Lower leg skin (tissue), 4 donors: ENCODE measurements at regions not wholly inside any gene's neighbourhood (a gene's known extent, or its start where the extent isn't known, plus 50 kb on each side); places are given as distances from the start of the nearest gene placed in this dataset.

ENCODE experiments used
- DNase-seq, 2 donors: peaks; one replicate each; pipeline ENCODE4 v3.0.0-alpha.2; 2019; ENCODE audit warnings: low spot score in 2 of 2
- H3K4me3 ChIP-seq: fragments of 200-600 bp; sonication (generic); 2 replicates; pipeline ENCODE4 v1.5.1; 2017; ENCODE audit warnings: mild to moderate bottlenecking, low read depth; ENCODE audit not compliant: poor library complexity, severe bottlenecking
- CTCF ChIP-seq, 3 donors: fragments of 450-650 bp; IDR thresholded peaks; one replicate each; pipeline ENCODE4 v1.5.1; 2016; ENCODE audit warnings: antibody characterized with exemption in 3 of 3, mild to moderate bottlenecking in 3 of 3, moderate library complexity in 2 of 3
- POLR2A ChIP-seq, 2 donors: fragments of 450-650 bp; IDR thresholded peaks; one replicate each; pipeline ENCODE4 v1.6.1; 2016 to 2017; ENCODE audit warnings: antibody characterized with exemption in 2 of 2, mild to moderate bottlenecking in 1 of 2, moderate library complexity in 1 of 2
- WGBS, 2 donors: methylation state at CpG; one replicate each; pipeline ENCODE4 v1.1.5; 2018; 5-methylcytosine and 5-hydroxymethylcytosine counted together
- intact Hi-C: fragments of 100-400 bp; cut with DNase I; formaldehyde crosslinking; loops from one replicate; pipeline ENCODE4 v1.15.0; 2023; ENCODE audit warnings: low total_unique reads

GRCh38 chr6:138680085-138680484 lies 93.5 kb upstream of the CCDC28A start:
- intact Hi-C loops = no loop called here
- H3K4me3 ChIP-seq = no peak overlapping the region
- TF ChIP-seq POLR2A (IDR thresholded peaks at IDR 0.05) = no peak
- TF ChIP-seq CTCF (IDR thresholded peaks at IDR 0.05) = no peak
- no peak for DNase-seq
- 92 to 95% methylated on average over 4 of the region's 4 CpGs for WGBS, 2 donors

GRCh38 chr6:138681627-138682026 lies 91.9 kb upstream of the CCDC28A start:
- no peak for DNase-seq
- WGBS, 2 donors = 54 to 65% methylated on average over 4 of the region's 4 CpGs
- no peak overlapping the region for H3K4me3 ChIP-seq
- TF ChIP-seq CTCF (IDR thresholded peaks at IDR 0.05) (no peak), POLR2A (IDR thresholded peaks at IDR 0.05) (no peak)
- intact Hi-C loops = no loop called here

- DNase-seq = peak; percentile 58 to 89
- H3K4me3 ChIP-seq = no peak overlapping the region
- WGBS, 2 donors = 56 to 63% methylated on average over 19 to 26 of the region's 26 CpGs
- TF ChIP-seq POLR2A (IDR thresholded peaks at IDR 0.05) = no peak
- no peak for TF ChIP-seq CTCF (IDR thresholded peaks at IDR 0.05)
- intact Hi-C loops = no loop called here
These were observed 90.7 kb upstream of the CCDC28A start for GRCh38 chr6:138682704-138683527.

GRCh38 chr6:138685257-138685656 lies 88.3 kb upstream of the CCDC28A start:
- H3K4me3 ChIP-seq = no peak overlapping the region
- 49 to 65% methylated on average over 2 of the region's 2 CpGs for WGBS, 2 donors
- peak in 1 of 2 donors; percentile 33 for DNase-seq
- intact Hi-C loops = no loop called here
- TF ChIP-seq CTCF (IDR thresholded peaks at IDR 0.05) = no peak
- no peak for TF ChIP-seq POLR2A (IDR thresholded peaks at IDR 0.05)

GRCh38 chr6:138685781-138686180 lies 87.8 kb upstream of the CCDC28A start:
- intact Hi-C loops = no loop called here
- no peak overlapping the region for H3K4me3 ChIP-seq
- no peak for DNase-seq
- no peak for TF ChIP-seq POLR2A (IDR thresholded peaks at IDR 0.05)
- no peak for TF ChIP-seq CTCF (IDR thresholded peaks at IDR 0.05)

GRCh38 chr6:138688580-138688979 lies 85.0 kb upstream of the CCDC28A start:
- no peak overlapping the region for H3K4me3 ChIP-seq
- DNase-seq = no peak
- intact Hi-C loops = no loop called here
- TF ChIP-seq CTCF (IDR thresholded peaks at IDR 0.05) (no peak), POLR2A (IDR thresholded peaks at IDR 0.05) (no peak)
- WGBS, 2 donors = 73 to 75% methylated on average over 4 of the region's 4 CpGs
